OCI-LY7 (cell line): ENCODE measurements at regions not wholly inside any gene's neighbourhood (a gene's known extent, or its start where the extent isn't known, plus 50 kb on each side); places are given as distances from the start of the nearest gene placed in this dataset.

Experiments used
- BruUV-seq: library from RNA; stranded (reverse); fragments of 400-500 nt; replicated peaks from 2 replicates; lab custom pipeline; 2021; lab: Mats Ljungman, UMichigan
- CTCF ChIA-PET: fragments of 300-600 bp; sonication (Branson Sonifier 250); formaldehyde crosslinking; loops from one replicate; lab custom pipeline; 2022; ENCODE audit warnings: antibody characterized with exemption; ENCODE audit not compliant: unreplicated experiment; lab: Charles Lee
- POLR2A ChIA-PET: fragments of 300-600 bp; sonication (Branson Sonifier 250); formaldehyde crosslinking; loops from one replicate; lab custom pipeline; 2022; ENCODE audit warnings: antibody characterized with exemption; lab: Charles Lee
- DNase-seq: peaks from one replicate; pipeline ENCODE4 v3.0.0-alpha.2; 2015; ENCODE audit warnings: low spot score
- H2AFZ ChIP-seq: fragments of 200-600 bp; sonication (generic), shearing (Covaris generic); 2 replicates; pipeline ENCODE4 v1.6.1; 2014; ENCODE audit warnings: mild to moderate bottlenecking, antibody characterized with exemption, low read length, moderate library complexity
- H3K27ac ChIP-seq: fragments of 200-600 bp; sonication (generic); 2 replicates; pipeline ENCODE4 v1.5.1; 2014; ENCODE audit warnings: mixed run types, low read depth, mild to moderate bottlenecking, moderate library complexity, low read length, inconsistent platforms; ENCODE audit not compliant: poor library complexity, severe bottlenecking
- H3K36me3 ChIP-seq: fragments of 200-600 bp; sonication (generic); 2 replicates; pipeline ENCODE4 v1.6.1; 2014; ENCODE audit warnings: mild to moderate bottlenecking, antibody characterized with exemption, low read length, moderate library complexity, mixed read lengths; ENCODE audit not compliant: insufficient read depth
- H3K4me1 ChIP-seq: fragments of 200-600 bp; sonication (generic); 2 replicates; pipeline ENCODE4 v1.5.1; 2014; ENCODE audit warnings: mild to moderate bottlenecking, low read length; ENCODE audit not compliant: insufficient read depth, poor library complexity, severe bottlenecking
- H3K4me2 ChIP-seq: fragments of 200-600 bp; sonication (generic); 2 replicates; pipeline ENCODE4 v1.6.1; 2014; ENCODE audit warnings: mild to moderate bottlenecking, low read length
- H3K4me3 ChIP-seq: fragments of 200-600 bp; sonication (generic); 2 replicates; pipeline ENCODE4 v1.5.1; 2014; ENCODE audit warnings: mild to moderate bottlenecking, low read depth, low read length; ENCODE audit not compliant: poor library complexity, severe bottlenecking
- H3K79me2 ChIP-seq: fragments of 200-600 bp; sonication (generic); 2 replicates; pipeline ENCODE4 v1.6.1; 2016; ENCODE audit warnings: low read depth, mild to moderate bottlenecking, low read length, moderate library complexity, mixed read lengths; ENCODE audit not compliant: insufficient read depth
- H3K9me2 ChIP-seq: fragments of 200-600 bp; sonication (generic); 2 replicates; pipeline ENCODE4 v1.6.1; 2016; ENCODE audit warnings: mild to moderate bottlenecking, low read length, mixed read lengths; ENCODE audit not compliant: insufficient read depth
- H3K9me3 ChIP-seq: fragments of 200-600 bp; sonication (generic); 2 replicates; pipeline ENCODE4 v1.6.1; 2014; ENCODE audit warnings: mild to moderate bottlenecking, mixed run types, low read length, mixed read lengths
- H4K20me1 ChIP-seq: fragments of 200-600 bp; sonication (generic); 2 replicates; pipeline ENCODE4 v1.6.1; 2014; ENCODE audit warnings: mild to moderate bottlenecking, antibody characterized with exemption, low read length, moderate library complexity, mixed read lengths; ENCODE audit not compliant: insufficient read depth
- EZH2phosphoT487 ChIP-seq: fragments of 200-600 bp; sonication (generic); IDR thresholded peaks from 2 replicates; pipeline ENCODE4 v1.6.1; 2018; ENCODE audit warnings: low read depth, borderline replicate concordance, mild to moderate bottlenecking, mixed run types, antibody characterized with exemption, low read length, moderate library complexity, mixed read lengths
- intact Hi-C: fragments of 100-400 bp; cut with micrococcal nuclease; formaldehyde crosslinking; loops from one replicate; pipeline ENCODE4 v1.10.0; 2022; ENCODE audit not compliant: unreplicated experiment
- TF ChIP-seq, protein P1 (sequence below): fragments of 200-600 bp; sonication (generic); conservative IDR thresholded peaks from 2 replicates; pipeline ENCODE4 v1.5.1; 2014; ENCODE audit warnings: mild to moderate bottlenecking, antibody characterized with exemption, low read length, moderate library complexity, mixed read lengths

DNA sequence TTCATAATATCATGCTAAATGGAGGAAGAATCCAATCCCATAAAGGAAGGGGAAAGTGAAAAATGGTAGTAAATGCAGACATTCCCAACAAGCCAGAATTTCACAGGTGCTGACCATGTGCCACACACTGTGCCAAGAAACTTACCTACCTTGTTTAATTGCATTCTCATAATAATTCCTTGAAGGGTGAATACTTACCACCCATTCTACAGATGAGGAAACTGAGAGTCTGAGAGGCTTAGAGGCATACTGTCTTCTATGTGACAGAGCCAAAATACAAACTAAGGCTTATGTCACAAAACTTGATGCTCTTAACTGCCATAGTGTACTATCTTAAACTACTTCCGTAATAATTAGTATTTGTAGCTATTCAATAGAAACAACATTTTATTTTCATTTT is 454.7 kb downstream of the UTRN start:
- no peak overlapping the region for H3K4me2 ChIP-seq
- no peaks in the 10 kb centered on the region for H3K4me1 ChIP-seq
- CTCF ChIA-PET = no interaction called here
- H3K4me3 ChIP-seq = no peak overlapping the region
- no peak for DNase-seq
- intact Hi-C loops = no loop called here
- BruUV-seq = no TSS peak
- no peaks in the 10 kb centered on the region for H4K20me1 ChIP-seq
- H3K36me3 ChIP-seq = no peaks in the 10 kb centered on the region
- TF ChIP-seq EZH2phosphoT487 = no peak
- TF ChIP-seq, protein P1, sequence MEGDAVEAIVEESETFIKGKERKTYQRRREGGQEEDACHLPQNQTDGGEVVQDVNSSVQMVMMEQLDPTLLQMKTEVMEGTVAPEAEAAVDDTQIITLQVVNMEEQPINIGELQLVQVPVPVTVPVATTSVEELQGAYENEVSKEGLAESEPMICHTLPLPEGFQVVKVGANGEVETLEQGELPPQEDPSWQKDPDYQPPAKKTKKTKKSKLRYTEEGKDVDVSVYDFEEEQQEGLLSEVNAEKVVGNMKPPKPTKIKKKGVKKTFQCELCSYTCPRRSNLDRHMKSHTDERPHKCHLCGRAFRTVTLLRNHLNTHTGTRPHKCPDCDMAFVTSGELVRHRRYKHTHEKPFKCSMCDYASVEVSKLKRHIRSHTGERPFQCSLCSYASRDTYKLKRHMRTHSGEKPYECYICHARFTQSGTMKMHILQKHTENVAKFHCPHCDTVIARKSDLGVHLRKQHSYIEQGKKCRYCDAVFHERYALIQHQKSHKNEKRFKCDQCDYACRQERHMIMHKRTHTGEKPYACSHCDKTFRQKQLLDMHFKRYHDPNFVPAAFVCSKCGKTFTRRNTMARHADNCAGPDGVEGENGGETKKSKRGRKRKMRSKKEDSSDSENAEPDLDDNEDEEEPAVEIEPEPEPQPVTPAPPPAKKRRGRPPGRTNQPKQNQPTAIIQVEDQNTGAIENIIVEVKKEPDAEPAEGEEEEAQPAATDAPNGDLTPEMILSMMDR = no peak
- POLR2A ChIA-PET = no interaction called here
- H3K79me2 ChIP-seq = no peaks in the 10 kb centered on the region
- H3K9me3 ChIP-seq = no peaks in the 10 kb centered on the region
- no peak overlapping the region for H2AFZ ChIP-seq
- H3K27ac ChIP-seq = no peak overlapping the region
- no peaks in the 10 kb centered on the region for H3K9me2 ChIP-seq

DNA sequence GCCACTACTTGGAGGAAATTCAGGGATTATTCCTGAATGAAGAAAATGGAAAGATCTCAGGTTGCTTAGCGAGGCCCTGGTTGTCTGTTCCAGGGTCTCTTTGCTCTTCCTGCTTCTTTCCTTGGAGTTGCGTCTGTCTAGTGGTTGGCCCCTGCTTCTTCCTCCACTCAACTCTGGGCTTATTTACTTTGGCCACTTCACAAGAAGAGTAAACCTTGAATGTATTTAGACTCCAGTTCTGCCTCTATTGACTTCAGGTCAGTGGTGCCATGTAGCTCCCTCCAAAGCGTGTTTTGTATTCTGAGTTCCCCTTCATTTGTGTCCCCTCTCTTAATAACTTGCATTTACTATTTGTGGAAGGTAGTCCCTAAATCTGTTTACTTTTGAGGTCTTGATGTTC is 456.5 kb downstream of the UTRN start:
- DNase-seq = no peak
- H3K4me1 ChIP-seq = no peaks in the 10 kb centered on the region
- H3K4me2 ChIP-seq = no peak overlapping the region
- TF ChIP-seq, protein P1 = no peak
- no peak for TF ChIP-seq EZH2phosphoT487
- POLR2A ChIA-PET = no interaction called here
- no peaks in the 10 kb centered on the region for H3K36me3 ChIP-seq
- no peak overlapping the region for H3K27ac ChIP-seq
- no peak overlapping the region for H2AFZ ChIP-seq
- intact Hi-C loops = no loop called here
- no peak overlapping the region for H3K4me3 ChIP-seq
- CTCF ChIA-PET = no interaction called here
- H4K20me1 ChIP-seq = no peaks in the 10 kb centered on the region
- no peaks in the 10 kb centered on the region for H3K79me2 ChIP-seq
- BruUV-seq = no TSS peak
- H3K9me3 ChIP-seq = no peaks in the 10 kb centered on the region
- H3K9me2 ChIP-seq = no peaks in the 10 kb centered on the region

DNA sequence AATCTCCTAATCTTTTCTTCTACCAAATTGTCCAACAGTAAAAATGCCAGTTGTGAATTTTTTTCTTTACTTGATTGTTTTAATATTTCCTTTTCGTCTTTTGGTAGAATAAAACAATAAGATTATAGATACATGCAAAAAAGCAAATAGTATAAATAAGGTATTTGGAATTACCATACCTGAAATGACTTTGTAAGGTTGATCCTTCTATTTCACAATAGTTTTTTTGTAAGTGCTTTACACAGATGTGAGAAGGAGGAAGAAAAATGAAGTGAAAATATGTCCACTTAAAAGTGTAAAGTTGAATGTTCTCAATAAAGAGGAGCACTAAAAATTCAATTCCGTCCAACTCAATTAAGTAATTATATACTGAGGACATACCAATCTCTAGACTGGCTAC is 457.6 kb downstream of the UTRN start:
- Histone ChIP-seq H2AFZ (no peak overlapping the region), H3K36me3 (no peaks in the 10 kb centered on the region), H4K20me1 (no peaks in the 10 kb centered on the region), H3K4me3 (no peak overlapping the region), H3K79me2 (no peaks in the 10 kb centered on the region), H3K9me2 (no peaks in the 10 kb centered on the region), H3K4me1 (no peaks in the 10 kb centered on the region), H3K27ac (no peak overlapping the region), H3K4me2 (no peak overlapping the region), H3K9me3 (no peaks in the 10 kb centered on the region)
- POLR2A ChIA-PET = no interaction called here
- no TSS peak for BruUV-seq
- DNase-seq = no peak
- intact Hi-C loops = no loop called here
- CTCF ChIA-PET = no interaction called here
- TF ChIP-seq, protein P1 = no peak
- no peak for TF ChIP-seq EZH2phosphoT487
